H1 (cell line): ENCODE measurements at regions not wholly inside any gene's neighbourhood (a gene's known extent, or its start where the extent isn't known, plus 50 kb on each side); places are given as distances from the start of the nearest gene placed in this dataset.

Source experiments
- CHD2 ChIP-seq: IDR thresholded peaks from 2 replicates; pipeline ENCODE4 v1.6.1; 2012; ENCODE audit warnings: low read length, improper control_type of control experiment
- EP300 ChIP-seq, 2 experiments: IDR thresholded peaks; 1 replicate in 1 of 2; 2 replicates in 1 of 2; pipeline ENCODE4 v1.6.1; 2011 to 2012; ENCODE audit warnings: low read depth in 2 of 2, low read length in 2 of 2, mild to moderate bottlenecking in 2 of 2, borderline replicate concordance in 1 of 2, inconsistent platforms in 1 of 2, moderate library complexity in 1 of 2
- EZH2 ChIP-seq: fragments of 200-600 bp; sonication (generic); IDR thresholded peaks from 2 replicates; pipeline ENCODE4 v1.7.1; 2012; ENCODE audit warnings: low read depth, mild to moderate bottlenecking, moderate library complexity, low read length, inconsistent platforms; ENCODE audit not compliant: severe bottlenecking
- RBBP5 ChIP-seq: IDR thresholded peaks from 2 replicates; pipeline ENCODE4 v1.7.1; 2012; ENCODE audit warnings: low read depth, mild to moderate bottlenecking, inconsistent platforms, low read length, moderate library complexity, borderline replicate concordance
- TCF12 ChIP-seq: IDR thresholded peaks from 2 replicates; pipeline ENCODE4 v1.6.1; 2011; ENCODE audit warnings: low read depth, mild to moderate bottlenecking, low read length
- TF ChIP-seq, protein P1 (sequence below), 3 experiments: IDR thresholded peaks; 1 replicate in 2 of 3; 2 replicates in 1 of 3; pipeline versions ENCODE4 v1.5.1 to v1.6.1; 2011; ENCODE audit warnings: low read length in 3 of 3, mild to moderate bottlenecking in 3 of 3, inconsistent platforms in 2 of 3, low read depth in 1 of 3, moderate library complexity in 1 of 3; ENCODE audit not compliant: insufficient read depth in 1 of 3; ENCODE audit errors: control extremely low read depth in 1 of 3

DNA sequence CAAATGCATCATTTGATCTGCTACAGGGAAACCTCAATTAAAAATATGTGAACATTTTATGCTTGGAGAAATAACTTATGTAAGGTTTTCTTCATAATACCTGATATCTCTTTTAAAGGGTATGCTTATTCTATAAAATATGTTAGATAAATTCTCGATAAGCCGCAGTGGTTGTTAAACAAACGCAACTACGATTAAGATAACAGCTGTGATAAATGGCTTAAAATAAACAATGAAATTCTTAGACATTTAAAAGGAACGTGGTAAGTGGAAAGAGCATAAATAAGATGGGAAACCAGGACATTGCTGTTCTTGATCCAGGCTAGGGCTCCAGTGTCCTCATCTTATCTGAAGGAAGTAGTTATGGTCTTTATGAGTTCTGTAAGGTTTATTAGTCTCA lies 415.9 kb downstream of the CD83 start:
- TF ChIP-seq, protein P1, sequence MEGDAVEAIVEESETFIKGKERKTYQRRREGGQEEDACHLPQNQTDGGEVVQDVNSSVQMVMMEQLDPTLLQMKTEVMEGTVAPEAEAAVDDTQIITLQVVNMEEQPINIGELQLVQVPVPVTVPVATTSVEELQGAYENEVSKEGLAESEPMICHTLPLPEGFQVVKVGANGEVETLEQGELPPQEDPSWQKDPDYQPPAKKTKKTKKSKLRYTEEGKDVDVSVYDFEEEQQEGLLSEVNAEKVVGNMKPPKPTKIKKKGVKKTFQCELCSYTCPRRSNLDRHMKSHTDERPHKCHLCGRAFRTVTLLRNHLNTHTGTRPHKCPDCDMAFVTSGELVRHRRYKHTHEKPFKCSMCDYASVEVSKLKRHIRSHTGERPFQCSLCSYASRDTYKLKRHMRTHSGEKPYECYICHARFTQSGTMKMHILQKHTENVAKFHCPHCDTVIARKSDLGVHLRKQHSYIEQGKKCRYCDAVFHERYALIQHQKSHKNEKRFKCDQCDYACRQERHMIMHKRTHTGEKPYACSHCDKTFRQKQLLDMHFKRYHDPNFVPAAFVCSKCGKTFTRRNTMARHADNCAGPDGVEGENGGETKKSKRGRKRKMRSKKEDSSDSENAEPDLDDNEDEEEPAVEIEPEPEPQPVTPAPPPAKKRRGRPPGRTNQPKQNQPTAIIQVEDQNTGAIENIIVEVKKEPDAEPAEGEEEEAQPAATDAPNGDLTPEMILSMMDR (IDR thresholded peaks at IDR 0.05; ENCODE audit: control extremely low read depth in 1 of 3, insufficient read depth in 1 of 3, low read depth in 1 of 3, low read length in 3 of 3) = no peak
- TF ChIP-seq RBBP5 (no peak), EZH2 (no peak), CHD2 (no peak), EP300 (IDR thresholded peaks at IDR 0.05; ENCODE audit: borderline replicate concordance in 1 of 2, low read depth in 2 of 2, low read length in 2 of 2) (no peak), TCF12 (no peak)
